HG02623 (cell line): ENCODE measurements at regions not wholly inside any gene's neighbourhood (a gene's known extent, or its start where the extent isn't known, plus 50 kb on each side); places are given as distances from the start of the nearest gene placed in this dataset.
"Not testable (repeated sequence)": the region's sequence is repeated elsewhere in the genome, so short reads cannot be mapped to it uniquely, and the experiment has no call there.

Experiments
- ATAC-seq: cut with Tn5 transposase; IDR thresholded peaks from one replicate; pipeline ENCODE4 v1.9.1; 2021; ENCODE audit warnings: moderate library complexity; ENCODE audit not compliant: unreplicated experiment

DNA sequence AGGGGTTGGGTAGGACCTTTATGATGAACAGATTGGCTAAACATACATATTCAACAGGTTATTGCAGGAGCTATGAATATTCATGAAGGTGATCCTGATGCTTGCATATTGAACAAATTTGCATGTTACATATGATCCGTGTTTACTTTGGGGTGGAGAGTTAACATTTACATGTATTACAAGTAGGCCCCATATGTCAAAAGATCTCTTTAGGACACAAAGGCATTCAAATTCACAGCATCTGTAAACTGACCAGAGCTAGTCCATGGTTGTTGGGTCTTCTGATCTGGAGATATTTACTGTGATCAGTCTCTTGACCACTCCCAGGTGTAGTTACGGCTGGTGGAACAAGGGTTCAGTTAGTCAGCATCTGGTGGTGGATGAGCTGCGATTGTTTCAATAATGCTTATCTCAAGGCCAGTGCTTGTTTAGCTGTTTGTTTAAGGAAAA, 80.4 kb downstream of the PMAIP1 start:
- no peak for ATAC-seq

GRCh38 chr18:59971871-59972428, 72.2 kb downstream of the PMAIP1 start:
- no peak for ATAC-seq

DNA sequence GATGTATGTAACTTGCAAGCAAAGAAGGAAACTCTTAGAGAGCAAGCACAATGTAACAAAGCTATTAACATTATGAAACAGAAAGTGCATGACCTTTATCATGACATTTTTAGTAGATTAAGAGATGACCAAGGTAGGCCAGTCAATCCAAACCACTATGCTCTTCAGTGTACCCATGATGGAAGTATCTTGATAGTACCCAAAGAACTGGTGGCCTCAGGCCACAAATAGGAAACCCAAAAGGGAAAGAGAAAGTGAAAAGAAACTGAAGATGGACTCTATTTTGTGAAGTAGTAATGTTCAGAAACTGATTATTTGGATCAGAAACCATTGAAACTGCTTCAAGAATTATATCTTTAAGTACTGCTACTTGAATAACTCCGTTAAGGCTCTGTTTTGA, 71.3 kb downstream of the PMAIP1 start:
- ATAC-seq, result peak; percentile 78

- ATAC-seq, result not testable (repeated sequence)
Measured at GRCh38 chr18:59969477-59970028, 69.8 kb downstream of the PMAIP1 start.

- ATAC-seq, result no peak
Measured at GRCh38 chr18:59968583-59968982, 68.8 kb downstream of the PMAIP1 start.

GRCh38 chr18:59967878-59968277, 68.1 kb downstream of the PMAIP1 start:
- no peak for ATAC-seq

- no peak for ATAC-seq
Measured at GRCh38 chr18:59966913-59967312, 67.1 kb downstream of the PMAIP1 start.

GRCh38 chr18:59963229-59963628, 63.4 kb downstream of the PMAIP1 start:
- no peak for ATAC-seq

DNA sequence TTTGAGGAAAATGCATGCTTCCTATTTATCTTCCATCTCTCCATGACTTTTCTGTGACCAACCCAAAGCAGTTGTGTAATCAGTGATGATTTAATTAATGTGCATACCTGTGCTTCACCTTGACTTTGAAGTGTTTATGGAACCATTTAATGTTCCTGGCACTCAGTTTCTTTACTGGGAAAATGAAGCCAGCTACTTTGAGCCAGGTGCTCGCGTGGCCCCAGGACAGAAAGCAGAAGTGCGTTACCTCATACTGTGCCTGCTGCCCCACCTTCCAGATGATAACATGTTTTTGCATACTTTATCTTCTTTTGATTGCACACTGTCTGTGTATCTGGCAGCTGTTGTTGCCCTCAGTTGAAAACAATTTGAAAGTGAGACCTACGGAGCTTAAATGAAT, 61.3 kb downstream of the PMAIP1 start:
- ATAC-seq, result peak; percentile 83

- ATAC-seq, result no peak
Measured at GRCh38 chr18:59960272-59960671, 60.5 kb downstream of the PMAIP1 start.

- no peak for ATAC-seq
Measured at GRCh38 chr18:59959606-59960005, 59.8 kb downstream of the PMAIP1 start.

GRCh38 chr18:59959073-59959472, 59.3 kb downstream of the PMAIP1 start:
- ATAC-seq, result no peak

DNA sequence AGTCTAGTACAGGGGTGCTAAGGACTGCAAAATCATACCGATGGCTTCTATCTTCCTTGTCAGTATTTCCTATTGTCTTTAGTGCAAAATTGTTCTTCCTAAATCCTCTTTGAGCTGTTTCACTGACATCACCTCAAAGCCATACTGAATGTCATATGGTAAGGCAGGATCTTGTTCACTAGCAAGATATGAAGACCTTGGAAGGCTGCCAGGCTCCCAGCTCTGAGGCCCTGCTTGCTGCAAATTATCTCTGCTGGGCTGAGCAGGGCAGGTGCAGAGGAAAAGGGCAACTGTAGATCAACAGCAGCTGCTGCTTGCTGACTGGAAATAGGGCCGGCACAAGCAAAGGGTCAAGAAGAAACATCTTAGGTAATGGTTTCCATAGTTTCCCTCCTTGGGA, 58.2 kb downstream of the PMAIP1 start:
- peak; percentile 44 for ATAC-seq

GRCh38 chr18:59954755-59955156, 55.0 kb downstream of the PMAIP1 start:
- no peak for ATAC-seq

DNA sequence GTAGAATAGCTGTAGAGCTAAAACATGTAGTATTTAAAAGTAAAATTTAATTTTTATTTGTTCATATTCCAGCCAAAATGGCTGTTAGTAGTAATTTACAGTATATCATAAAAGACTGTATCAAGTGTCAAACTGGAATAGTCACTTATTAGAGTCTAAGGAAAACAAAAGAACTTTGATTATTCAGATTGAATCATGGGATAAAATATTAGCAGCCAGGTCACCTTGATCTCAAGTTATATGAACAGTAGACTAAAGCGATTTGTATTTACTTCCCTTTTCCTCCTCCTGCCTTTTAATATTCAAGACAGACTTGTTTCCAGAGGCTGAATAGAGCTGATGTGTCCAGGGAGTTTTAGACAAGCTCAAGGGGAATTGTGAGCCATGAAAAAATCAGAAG, 54.4 kb downstream of the PMAIP1 start:
- no peak for ATAC-seq
